ENCODE measurements at regions not wholly inside any gene's neighbourhood (a gene's known extent, or its start where the extent isn't known, plus 50 kb on each side); places are given as distances from the start of the nearest gene placed in this dataset.

- Histone ChIP-seq H3K27ac (no peak overlapping the region), H4K20me1 (ENCODE audit: insufficient read depth, poor library complexity, severe bottlenecking) (no peaks in the 10 kb centered on the region)
Observed at GRCh38 chr1:58430421-58431275, 115.9 kb downstream of the OMA1 start.

GRCh38 chr1:58426918-58427317 lies 119.6 kb downstream of the OMA1 start:
- Histone ChIP-seq H3K27me3 (no peaks in the 10 kb centered on the region), H3K4me1 (ENCODE audit: insufficient read depth) (peaks cover 6% of the 10 kb centered on the region), H3K79me2 (no peaks in the 10 kb centered on the region), H3K4me3 (no peak overlapping the region), H3K4me2 (no peak overlapping the region), H4K20me1 (ENCODE audit: insufficient read depth, poor library complexity, severe bottlenecking) (no peaks in the 10 kb centered on the region), H3K9me2 (replicated peaks; ENCODE audit: insufficient read depth) (no peaks in the 10 kb centered on the region), H3K36me3 (replicated peaks; ENCODE audit: insufficient read depth, low read depth) (no peaks in the 10 kb centered on the region), H3K9me3 (ENCODE audit: low read depth) (no peaks in the 10 kb centered on the region), H2AFZ (no peak overlapping the region), H3K27ac (no peak overlapping the region)
- WGBS (ENCODE audit: low lambda C conversion rate, missing lambda C conversion rate), result 89% methylated on average over 2 of the region's 2 CpGs
- no peak for DNase-seq (ENCODE audit: low spot score)
- TF ChIP-seq EZH2phosphoT487 (IDR thresholded peaks at IDR 0.05; ENCODE audit: low read depth, severe bottlenecking, unreplicated experiment) (no peak), EZH2 (IDR thresholded peaks at IDR 0.05; ENCODE audit: borderline replicate concordance) (no peak), CTCF (IDR thresholded peaks at IDR 0.05; ENCODE audit: poor library complexity) (no peak)

More at GRCh38 chr1:58430421-58431275, 115.9 kb downstream of the OMA1 start:
- Histone ChIP-seq H2AFZ (no peak overlapping the region), H3K4me3 (no peak overlapping the region), H3K9me2 (replicated peaks; ENCODE audit: insufficient read depth) (no peaks in the 10 kb centered on the region), H3K9me3 (ENCODE audit: low read depth) (no peaks in the 10 kb centered on the region), H3K79me2 (no peaks in the 10 kb centered on the region), H3K27me3 (no peaks in the 10 kb centered on the region), H3K36me3 (replicated peaks; ENCODE audit: insufficient read depth, low read depth) (no peaks in the 10 kb centered on the region), H3K4me1 (ENCODE audit: insufficient read depth) (peaks cover 6% of the 10 kb centered on the region), H3K4me2 (no peak overlapping the region)
- TF ChIP-seq EZH2phosphoT487 (IDR thresholded peaks at IDR 0.05; ENCODE audit: low read depth, severe bottlenecking, unreplicated experiment), result no peak
- no peak for TF ChIP-seq CTCF (IDR thresholded peaks at IDR 0.05; ENCODE audit: poor library complexity)
- TF ChIP-seq EZH2 (IDR thresholded peaks at IDR 0.05; ENCODE audit: borderline replicate concordance), result no peak
- WGBS (ENCODE audit: low lambda C conversion rate, missing lambda C conversion rate), result 49% methylated on average over 7 of the region's 7 CpGs
- no peak for DNase-seq (ENCODE audit: low spot score)

GRCh38 chr1:58422436-58422835 lies 124.1 kb downstream of the OMA1 start:
- Histone ChIP-seq H3K4me1 (ENCODE audit: insufficient read depth) (no peaks in the 10 kb centered on the region), H3K36me3 (replicated peaks; ENCODE audit: insufficient read depth, low read depth) (no peaks in the 10 kb centered on the region), H2AFZ (no peak overlapping the region), H3K4me3 (no peak overlapping the region), H3K9me2 (replicated peaks; ENCODE audit: insufficient read depth) (no peaks in the 10 kb centered on the region), H3K79me2 (no peaks in the 10 kb centered on the region), H3K4me2 (no peak overlapping the region), H3K27me3 (no peaks in the 10 kb centered on the region), H4K20me1 (ENCODE audit: insufficient read depth, poor library complexity, severe bottlenecking) (no peaks in the 10 kb centered on the region), H3K9me3 (ENCODE audit: low read depth) (no peaks in the 10 kb centered on the region), H3K27ac (no peak overlapping the region)
- TF ChIP-seq EZH2 (IDR thresholded peaks at IDR 0.05; ENCODE audit: borderline replicate concordance), result no peak
- WGBS (ENCODE audit: low lambda C conversion rate, missing lambda C conversion rate), result 84% methylated on average over 4 of the region's 4 CpGs
- DNase-seq (ENCODE audit: low spot score), result no peak
